Kidney (tissue), 13 donors: ENCODE measurements at regions not wholly inside any gene's neighbourhood (a gene's known extent, or its start where the extent isn't known, plus 50 kb on each side); places are given as distances from the start of the nearest gene placed in this dataset.
A peak's percentile ranks its signal among the peaks of the same experiment; 100 is the strongest.

Source experiments
- DNase-seq, 5 donors: peaks; one replicate each; pipeline ENCODE4 v3.0.0-alpha.2; 2013 to 2020
- FAIRE-seq: peaks from 2 replicates; lab custom pipeline; 2012; peaks lifted over from hg19 to GRCh38; lab: Jason Lieb, UNC
- H3K27ac ChIP-seq, 2 donors: one replicate each; pipeline ENCODE4 v1.7.0; 2013; ENCODE audit warnings: low read depth in 2 of 2, low read length in 2 of 2, inconsistent platforms in 1 of 2
- H3K27me3 ChIP-seq: one replicate; pipeline ENCODE4 v1.7.1; 2013; ENCODE audit warnings: low read length, inconsistent platforms; ENCODE audit not compliant: control insufficient read depth, insufficient read depth
- H3K36me3 ChIP-seq, 3 donors: one replicate each; pipeline versions ENCODE4 v1.7.0 to v1.7.1; 2013; ENCODE audit warnings: low read length in 3 of 3, control low read depth in 1 of 3, inconsistent platforms in 1 of 3; ENCODE audit not compliant: insufficient read depth in 3 of 3, control insufficient read depth in 2 of 3
- H3K4me1 ChIP-seq, 3 donors: one replicate each; pipeline versions ENCODE4 v1.7.0 to v1.7.1; 2013; ENCODE audit warnings: low read length in 3 of 3, inconsistent platforms in 1 of 3, low read depth in 1 of 3; ENCODE audit not compliant: control insufficient read depth in 2 of 3, insufficient read depth in 2 of 3
- H3K4me3 ChIP-seq, 3 donors: one replicate each; pipeline versions ENCODE4 v1.7.0 to v1.8.1; 2013; ENCODE audit warnings: low read length in 3 of 3, control low read depth in 1 of 3, inconsistent platforms in 1 of 3
- H3K9ac ChIP-seq, 3 donors: one replicate each; pipeline versions ENCODE4 v1.7.0 to v1.7.1; 2013; ENCODE audit warnings: low read length in 3 of 3, control low read depth in 1 of 3, inconsistent platforms in 1 of 3
- H3K9me3 ChIP-seq, 3 donors: one replicate each; pipeline versions ENCODE4 v1.7.0 to v1.7.1; 2013; ENCODE audit warnings: low read length in 3 of 3, control low read depth in 1 of 3, inconsistent platforms in 1 of 3; ENCODE audit not compliant: control insufficient read depth in 2 of 3, insufficient read depth in 1 of 3
- intact Hi-C: fragments of 100-400 bp; cut with DNase I; formaldehyde crosslinking; loops from one replicate; pipeline ENCODE4 v1.11.1; 2022
- TF ChIP-seq, protein P1 (sequence below): IDR thresholded peaks from 3 replicates; pipeline ENCODE4 v1.5.1; 2012; ENCODE audit warnings: mild to moderate bottlenecking, moderate library complexity, borderline replicate concordance; ENCODE audit not compliant: insufficient read depth; ENCODE audit errors: extremely low read depth
- donor health status: control.
- donor health status: control.
- donor health status: control.
- donor health status: control.
- donor health status: control.
- donor health status: DM: yes; HTN: yes; CAD: no.
- donor health status: Normal renal cell carcinoma (clear cell type).

DNA sequence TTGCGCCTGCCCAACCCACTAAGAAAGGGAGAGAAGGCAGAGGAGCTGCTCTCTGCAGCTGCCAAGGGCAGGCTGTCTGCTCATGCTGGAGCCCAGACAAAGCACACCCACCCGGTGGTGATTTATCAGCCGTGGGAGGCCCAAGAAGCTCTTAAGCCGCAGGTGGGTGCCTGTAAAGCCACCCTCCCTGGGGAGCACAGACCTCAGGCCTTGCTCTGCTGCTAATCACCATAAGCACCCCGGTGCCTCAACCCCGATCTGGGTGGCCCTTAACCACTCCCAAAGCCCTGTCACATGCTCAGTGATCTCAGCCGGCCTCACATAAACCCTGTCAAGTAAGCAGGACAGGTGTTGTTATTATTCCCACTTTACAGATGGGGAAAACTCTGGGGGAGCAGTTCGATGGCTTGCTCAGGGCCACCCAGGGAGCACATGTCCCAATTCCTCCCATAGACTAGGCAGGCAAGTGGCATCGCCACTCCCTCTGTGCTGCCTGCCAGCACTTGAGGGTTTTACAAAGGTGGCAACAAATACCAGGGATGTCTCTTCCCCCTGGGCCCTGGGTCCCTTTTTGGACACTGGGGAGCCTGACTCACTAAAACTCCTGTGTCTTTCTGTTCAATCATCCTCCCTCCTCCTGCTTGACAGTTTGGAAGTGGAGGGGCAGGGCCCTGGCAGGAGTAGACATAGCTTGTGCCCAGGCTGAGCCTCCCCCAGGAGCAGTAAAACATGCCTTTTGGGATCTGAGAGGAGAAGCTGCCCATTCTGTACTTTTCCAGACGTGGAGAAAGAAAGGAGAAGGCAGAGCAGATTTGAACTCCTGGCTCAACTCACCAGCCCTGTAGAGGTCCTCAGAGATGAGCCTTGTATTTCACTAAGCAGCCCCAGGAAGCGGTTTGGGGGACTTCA is 299.3 kb downstream of the SOX9 start:
- intact Hi-C loops, result no loop called here
- H3K4me1 ChIP-seq, result peaks cover 0 to 9% (median 2%) of the 10 kb centered on the region in 3 donors
- H3K27ac ChIP-seq, result peak overlapping the region in 1 of 2 donors; percentile 16
- H3K27me3 ChIP-seq, result no peaks in the 10 kb centered on the region
- H3K9me3 ChIP-seq, result peaks cover 0 to 14% (median 2%) of the 10 kb centered on the region in 3 donors
- DNase-seq (no peak), FAIRE-seq (no peak)
- TF ChIP-seq, protein P1, sequence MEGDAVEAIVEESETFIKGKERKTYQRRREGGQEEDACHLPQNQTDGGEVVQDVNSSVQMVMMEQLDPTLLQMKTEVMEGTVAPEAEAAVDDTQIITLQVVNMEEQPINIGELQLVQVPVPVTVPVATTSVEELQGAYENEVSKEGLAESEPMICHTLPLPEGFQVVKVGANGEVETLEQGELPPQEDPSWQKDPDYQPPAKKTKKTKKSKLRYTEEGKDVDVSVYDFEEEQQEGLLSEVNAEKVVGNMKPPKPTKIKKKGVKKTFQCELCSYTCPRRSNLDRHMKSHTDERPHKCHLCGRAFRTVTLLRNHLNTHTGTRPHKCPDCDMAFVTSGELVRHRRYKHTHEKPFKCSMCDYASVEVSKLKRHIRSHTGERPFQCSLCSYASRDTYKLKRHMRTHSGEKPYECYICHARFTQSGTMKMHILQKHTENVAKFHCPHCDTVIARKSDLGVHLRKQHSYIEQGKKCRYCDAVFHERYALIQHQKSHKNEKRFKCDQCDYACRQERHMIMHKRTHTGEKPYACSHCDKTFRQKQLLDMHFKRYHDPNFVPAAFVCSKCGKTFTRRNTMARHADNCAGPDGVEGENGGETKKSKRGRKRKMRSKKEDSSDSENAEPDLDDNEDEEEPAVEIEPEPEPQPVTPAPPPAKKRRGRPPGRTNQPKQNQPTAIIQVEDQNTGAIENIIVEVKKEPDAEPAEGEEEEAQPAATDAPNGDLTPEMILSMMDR, result no peak
- H3K4me3 ChIP-seq, result no peak overlapping the region
- H3K9ac ChIP-seq, result no peak overlapping the region
- no peaks in the 10 kb centered on the region for H3K36me3 ChIP-seq

- intact Hi-C loops, result no loop called here
- H3K27ac ChIP-seq, result no peak overlapping the region
- FAIRE-seq, result no peak
Measured at GRCh38 chr17:72420775-72421127, 299.9 kb downstream of the SOX9 start.

DNA sequence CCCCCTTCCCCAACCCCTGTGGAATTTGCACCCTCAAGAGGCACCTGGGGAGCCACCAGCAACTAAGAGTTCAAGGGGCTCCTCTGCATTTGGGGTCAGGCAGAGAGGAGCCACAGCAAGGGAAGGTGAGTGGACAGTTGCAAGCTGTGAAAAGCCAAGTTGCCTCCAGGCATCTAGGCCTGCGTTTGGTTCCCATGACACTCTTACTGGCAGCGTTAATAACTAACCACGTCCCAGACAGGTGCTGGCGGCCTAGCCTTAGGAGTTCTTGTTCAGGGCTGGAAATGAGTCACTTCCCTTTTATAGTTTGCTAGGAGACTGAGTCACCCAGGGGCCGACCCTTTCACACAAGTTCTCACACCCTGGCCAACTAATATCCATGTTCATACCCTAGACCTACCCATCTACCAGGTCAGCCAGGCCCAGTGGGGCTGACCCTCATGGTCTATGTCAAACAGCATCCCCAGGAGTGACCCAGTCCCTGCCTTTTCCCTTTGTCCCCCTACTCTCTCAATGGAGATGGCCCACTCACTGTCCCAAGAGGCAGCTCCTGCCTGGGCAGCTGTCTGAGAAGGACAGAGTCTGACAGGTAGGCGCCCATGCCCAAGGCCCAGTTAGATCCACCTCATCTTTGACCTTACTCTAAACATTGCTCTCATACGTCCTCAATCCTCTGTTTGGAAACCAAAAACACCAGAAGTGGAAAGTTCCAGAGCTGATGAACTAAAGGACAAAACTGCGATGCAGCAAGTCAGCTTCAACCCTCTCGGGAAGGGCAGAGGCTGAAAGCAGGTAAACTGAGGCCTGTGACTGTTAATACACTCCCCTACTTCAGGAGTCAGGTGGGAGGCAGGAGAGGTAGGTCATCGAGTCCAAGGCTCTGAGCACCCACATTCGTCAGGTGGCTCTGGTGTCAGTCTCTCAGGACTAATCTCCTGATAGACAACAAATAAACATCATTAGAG is 300.6 kb downstream of the SOX9 start:
- H3K27me3 ChIP-seq, result no peaks in the 10 kb centered on the region
- no peaks in the 10 kb centered on the region for H3K36me3 ChIP-seq
- H3K4me3 ChIP-seq, result no peak overlapping the region
- intact Hi-C loops, result no loop called here
- TF ChIP-seq, protein P1, result no peak
- H3K9me3 ChIP-seq, result peaks cover 0 to 14% (median 2%) of the 10 kb centered on the region in 3 donors
- H3K9ac ChIP-seq, result no peak overlapping the region
- peaks cover 0 to 9% (median 2%) of the 10 kb centered on the region in 3 donors for H3K4me1 ChIP-seq
- FAIRE-seq (no peak), DNase-seq (peak; percentile 77 to 88 (median 81))
- no peak overlapping the region for H3K27ac ChIP-seq

More at GRCh38 chr17:72420775-72421127, 299.9 kb downstream of the SOX9 start:
- H3K4me3 ChIP-seq, result no peak overlapping the region
- H3K9ac ChIP-seq, result no peak overlapping the region
- no peak for DNase-seq
- peaks cover 0 to 14% (median 2%) of the 10 kb centered on the region in 3 donors for H3K9me3 ChIP-seq
- peaks cover 0 to 9% (median 2%) of the 10 kb centered on the region in 3 donors for H3K4me1 ChIP-seq
- TF ChIP-seq, protein P1, result no peak
- H3K36me3 ChIP-seq, result no peaks in the 10 kb centered on the region
- H3K27me3 ChIP-seq, result no peaks in the 10 kb centered on the region
